ENCODE measurements at regions not wholly inside any gene's neighbourhood (a gene's known extent, or its start where the extent isn't known, plus 50 kb on each side); places are given as distances from the start of the nearest gene placed in this dataset.

DNA sequence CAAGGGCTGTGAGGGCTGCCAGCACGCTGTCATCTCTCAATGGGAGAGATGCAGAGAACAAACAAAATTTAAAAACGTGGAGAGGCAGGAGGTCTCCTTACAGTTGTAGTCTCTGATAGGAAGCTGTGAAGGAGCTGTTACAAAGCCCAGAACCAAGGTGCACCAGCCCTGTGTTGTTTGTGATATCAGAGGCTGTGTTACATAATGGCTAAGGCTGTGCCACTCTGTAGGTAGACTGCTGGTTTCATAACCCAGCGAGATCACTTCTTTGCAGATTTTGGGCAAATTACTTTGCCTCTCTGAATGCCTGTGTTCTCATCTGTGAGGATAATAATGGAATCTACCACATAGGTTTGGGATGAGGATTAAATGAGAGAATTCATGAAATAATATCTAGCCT lies 1480.7 kb upstream of the WWC1 start:
- H3K27ac ChIP-seq, result no peak overlapping the region
- no peaks in the 10 kb centered on the region for H3K4me1 ChIP-seq
- no peaks in the 10 kb centered on the region for H3K27me3 ChIP-seq (replicated peaks in 1 of 7)
- no peaks in the 10 kb centered on the region for H3K36me3 ChIP-seq
- TF ChIP-seq CTCF (IDR thresholded peaks at IDR 0.05 in 8 of 11, conservative IDR thresholded peaks at IDR 0.05 in 3 of 11), result no peak
- TF ChIP-seq POLR2A (IDR thresholded peaks at IDR 0.05), result no peak
- TF ChIP-seq POLR2AphosphoS5 (IDR thresholded peaks at IDR 0.05), result no peak
- H3K9me3 ChIP-seq, result peaks cover 0 to 76% (median 36%) of the 10 kb centered on the region in 8 donors
- intact Hi-C loops (cut with DNase I; ENCODE audit: low total_unique reads), result no loop called here
- H3K4me3 ChIP-seq, result no peak overlapping the region
- WGBS, 5 donors, result 85 to 95% (median 92%) methylated on average over 3 of the region's 3 CpGs
- DNase-seq, result no peak

- Histone ChIP-seq H3K4me3 (no peak overlapping the region), H3K4me1 (no peaks in the 10 kb centered on the region), H3K27ac (no peak overlapping the region), H3K9me3 (peaks cover 0 to 25% (median 4%) of the 10 kb centered on the region in 8 donors), H3K27me3 (replicated peaks in 1 of 7) (no peaks in the 10 kb centered on the region), H3K36me3 (no peaks in the 10 kb centered on the region)
- DNase-seq, result no peak
- 65 to 82% (median 74%) methylated on average over 1 of the region's 1 CpG for WGBS, 5 donors
- intact Hi-C loops (cut with DNase I; ENCODE audit: low total_unique reads), result no loop called here
- TF ChIP-seq POLR2A (IDR thresholded peaks at IDR 0.05) (no peak), CTCF (IDR thresholded peaks at IDR 0.05 in 8 of 11, conservative IDR thresholded peaks at IDR 0.05 in 3 of 11) (no peak)
Observed at GRCh38 chr5:166823360-166823759, 1468.1 kb upstream of the WWC1 start.

DNA sequence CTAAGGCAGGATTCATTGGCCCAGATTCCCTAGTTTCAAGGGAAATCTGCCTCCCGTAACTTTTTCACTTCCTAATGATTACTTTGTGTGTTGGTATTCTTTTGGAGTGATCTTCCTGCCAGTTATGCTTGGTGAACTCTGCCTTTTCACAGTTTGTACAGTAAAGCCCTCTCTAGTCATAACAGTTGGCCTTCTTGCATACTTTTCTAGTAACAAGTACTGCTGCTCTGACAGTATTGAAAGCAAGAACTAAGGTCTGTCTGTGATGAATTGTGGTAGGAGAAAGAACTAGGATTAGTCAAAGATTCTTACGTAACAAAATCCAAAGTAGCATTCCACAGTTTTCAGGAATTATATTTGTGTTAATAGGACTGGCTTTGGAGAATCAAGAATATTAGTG lies 1457.2 kb upstream of the WWC1 start:
- 82 to 93% (median 87%) methylated on average over 2 of the region's 2 CpGs for WGBS, 5 donors
- TF ChIP-seq POLR2A (IDR thresholded peaks at IDR 0.05), result no peak
- no peak for TF ChIP-seq CTCF (IDR thresholded peaks at IDR 0.05 in 8 of 11, conservative IDR thresholded peaks at IDR 0.05 in 3 of 11)
- no peak for TF ChIP-seq POLR2AphosphoS5 (IDR thresholded peaks at IDR 0.05)
- H3K36me3 ChIP-seq, result no peaks in the 10 kb centered on the region

DNA sequence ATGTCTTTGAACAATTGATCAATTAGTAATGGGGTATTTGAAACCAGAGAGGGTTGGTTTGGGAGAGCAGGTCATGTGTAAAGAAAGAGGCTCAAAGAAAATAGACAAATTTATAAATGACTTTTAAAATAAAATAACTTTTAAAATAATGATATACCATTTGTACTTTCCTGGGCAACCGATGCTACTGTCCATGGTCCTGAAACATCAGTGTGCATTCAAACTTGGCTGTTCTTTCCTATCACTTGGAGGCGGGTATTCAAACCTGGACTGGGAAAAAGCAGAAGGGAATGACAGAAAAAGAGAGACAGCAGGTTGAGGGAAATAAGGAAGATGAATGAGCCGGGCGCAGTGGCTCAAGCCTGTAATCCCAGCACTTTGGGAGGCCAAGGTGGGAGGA lies 1446.4 kb upstream of the WWC1 start:
- intact Hi-C loops (cut with DNase I; ENCODE audit: low total_unique reads), result no loop called here
- WGBS, 5 donors, result 86 to 92% (median 89%) methylated on average over 4 of the region's 4 CpGs
- TF ChIP-seq POLR2AphosphoS5 (IDR thresholded peaks at IDR 0.05), result no peak
- peaks cover 0 to 38% (median 13%) of the 10 kb centered on the region in 8 donors for H3K9me3 ChIP-seq
- H3K27ac ChIP-seq, result no peak overlapping the region
- no peak overlapping the region for H3K4me3 ChIP-seq
- no peak for DNase-seq
- H3K36me3 ChIP-seq, result no peaks in the 10 kb centered on the region
- no peaks in the 10 kb centered on the region for H3K4me1 ChIP-seq
- no peaks in the 10 kb centered on the region for H3K27me3 ChIP-seq (replicated peaks in 1 of 7)

More for the DNA sequence above, 1457.2 kb upstream of the WWC1 start:
- DNase-seq, result no peak
- Histone ChIP-seq H3K4me3 (no peak overlapping the region), H3K4me1 (no peaks in the 10 kb centered on the region), H3K9me3 (peaks cover 0 to 9% (median 0%) of the 10 kb centered on the region in 8 donors), H3K27ac (no peak overlapping the region), H3K27me3 (replicated peaks in 1 of 7) (no peaks in the 10 kb centered on the region)
- intact Hi-C loops (cut with DNase I; ENCODE audit: low total_unique reads), result no loop called here

DNA sequence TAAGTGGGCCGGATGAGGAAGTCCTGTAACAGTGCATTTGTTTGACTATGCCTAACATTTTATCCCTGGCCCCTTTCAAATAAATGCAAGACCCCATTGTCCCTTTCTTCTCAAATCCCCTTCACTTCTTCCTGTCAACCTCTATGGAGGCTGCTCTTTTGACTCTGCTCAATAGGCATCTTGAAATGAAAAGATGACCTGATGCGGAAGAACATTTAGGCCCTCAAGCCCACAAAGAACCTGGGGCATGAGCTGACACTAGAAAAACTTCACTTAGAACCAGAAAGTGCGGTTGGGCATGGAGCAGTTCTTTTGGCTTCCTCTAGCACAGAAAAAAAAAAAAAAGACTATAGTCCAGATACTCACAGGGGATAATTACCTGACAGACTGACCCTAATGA lies 1434.7 kb upstream of the WWC1 start:
- H3K27me3 ChIP-seq (replicated peaks in 1 of 7), result no peaks in the 10 kb centered on the region
- no peak for DNase-seq
- intact Hi-C loops (cut with DNase I; ENCODE audit: low total_unique reads), result no loop called here
- no peaks in the 10 kb centered on the region for H3K4me1 ChIP-seq
- H3K27ac ChIP-seq, result no peak overlapping the region
- TF ChIP-seq CTCF (IDR thresholded peaks at IDR 0.05 in 8 of 11, conservative IDR thresholded peaks at IDR 0.05 in 3 of 11), result no peak
- no peak for TF ChIP-seq POLR2A (IDR thresholded peaks at IDR 0.05)
- TF ChIP-seq POLR2AphosphoS5 (IDR thresholded peaks at IDR 0.05), result no peak
- no peak overlapping the region for H3K4me3 ChIP-seq
- no peaks in the 10 kb centered on the region for H3K36me3 ChIP-seq
- 82 to 93% (median 87%) methylated on average over 3 of the region's 3 CpGs for WGBS, 5 donors
- no peaks in the 10 kb centered on the region for H3K9me3 ChIP-seq
